ENCODE measurements at regions not wholly inside any gene's neighbourhood (a gene's known extent, or its start where the extent isn't known, plus 50 kb on each side); places are given as distances from the start of the nearest gene placed in this dataset.

DNA sequence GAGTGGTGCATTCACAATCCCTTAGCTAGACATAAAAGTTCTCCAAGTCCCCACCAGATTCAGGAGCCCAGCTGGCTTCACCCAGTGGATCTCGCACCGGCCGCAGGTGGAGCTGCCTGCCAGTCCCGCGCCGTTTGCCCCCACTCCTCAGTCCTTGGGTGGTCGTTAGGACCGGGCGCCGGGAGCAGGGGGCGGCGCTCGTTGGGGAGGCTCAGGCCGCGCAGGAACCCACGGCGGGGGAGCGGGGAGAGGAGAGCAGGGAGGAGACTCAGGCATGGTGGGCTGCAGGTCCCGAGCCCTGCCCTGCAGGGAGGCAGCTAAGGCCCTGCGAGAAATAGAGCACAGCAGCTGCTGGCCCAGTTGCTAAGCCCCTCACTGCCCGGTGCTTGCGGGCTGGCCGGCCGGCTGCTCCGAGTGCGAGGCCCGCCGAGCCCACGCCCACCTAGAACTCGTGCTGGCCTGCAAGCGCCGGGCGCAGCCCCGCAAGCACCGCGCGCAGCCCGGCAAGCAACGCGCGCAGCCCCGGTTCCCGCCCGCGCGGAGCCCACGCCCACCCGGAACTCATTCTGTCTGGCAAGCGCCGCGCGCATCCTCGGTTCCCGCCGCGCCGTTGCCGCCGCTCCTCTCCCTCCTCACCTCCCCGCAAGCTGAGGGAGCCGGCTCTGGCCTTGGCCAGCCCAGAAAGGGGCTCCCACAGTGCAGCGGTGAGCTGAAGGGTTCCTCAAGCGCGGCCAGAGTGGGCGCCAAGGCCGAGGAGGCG is 153.5 kb downstream of the SLC7A11 start (continued):
- TF ChIP-seq, protein P1, sequence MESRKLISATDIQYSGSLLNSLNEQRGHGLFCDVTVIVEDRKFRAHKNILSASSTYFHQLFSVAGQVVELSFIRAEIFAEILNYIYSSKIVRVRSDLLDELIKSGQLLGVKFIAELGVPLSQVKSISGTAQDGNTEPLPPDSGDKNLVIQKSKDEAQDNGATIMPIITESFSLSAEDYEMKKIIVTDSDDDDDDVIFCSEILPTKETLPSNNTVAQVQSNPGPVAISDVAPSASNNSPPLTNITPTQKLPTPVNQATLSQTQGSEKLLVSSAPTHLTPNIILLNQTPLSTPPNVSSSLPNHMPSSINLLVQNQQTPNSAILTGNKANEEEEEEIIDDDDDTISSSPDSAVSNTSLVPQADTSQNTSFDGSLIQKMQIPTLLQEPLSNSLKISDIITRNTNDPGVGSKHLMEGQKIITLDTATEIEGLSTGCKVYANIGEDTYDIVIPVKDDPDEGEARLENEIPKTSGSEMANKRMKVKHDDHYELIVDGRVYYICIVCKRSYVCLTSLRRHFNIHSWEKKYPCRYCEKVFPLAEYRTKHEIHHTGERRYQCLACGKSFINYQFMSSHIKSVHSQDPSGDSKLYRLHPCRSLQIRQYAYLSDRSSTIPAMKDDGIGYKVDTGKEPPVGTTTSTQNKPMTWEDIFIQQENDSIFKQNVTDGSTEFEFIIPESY (IDR thresholded peaks at IDR 0.05) = no peak
- TF ChIP-seq GABPA (IDR thresholded peaks at IDR 0.05 in 1 of 2, conservative IDR thresholded peaks at IDR 0.05 in 1 of 2) = no peak
- TF ChIP-seq RAD21 (IDR thresholded peaks at IDR 0.05) = no peak
- no peak for TF ChIP-seq SP1 (IDR thresholded peaks at IDR 0.05)
- no peak for TF ChIP-seq FOXA1 (IDR thresholded peaks at IDR 0.05)
- TF ChIP-seq HNF4G (IDR thresholded peaks at IDR 0.05) = no peak

- no peaks in the 10 kb centered on the region for H3K9me3 ChIP-seq (ENCODE audit: control insufficient read depth in 4 of 4, low read length in 3 of 4)
- H3K9ac ChIP-seq (ENCODE audit: low read depth in 1 of 2, low read length in 2 of 2) = no peak overlapping the region
- H3K4me3 ChIP-seq (ENCODE audit: low read depth in 1 of 3, low read length in 3 of 3) = no peak overlapping the region
- TF ChIP-seq RXRA (IDR thresholded peaks at IDR 0.05) (no peak), HNF4G (IDR thresholded peaks at IDR 0.05) (no peak), YY1 (IDR thresholded peaks at IDR 0.05) (no peak)
- TF ChIP-seq, protein P2, sequence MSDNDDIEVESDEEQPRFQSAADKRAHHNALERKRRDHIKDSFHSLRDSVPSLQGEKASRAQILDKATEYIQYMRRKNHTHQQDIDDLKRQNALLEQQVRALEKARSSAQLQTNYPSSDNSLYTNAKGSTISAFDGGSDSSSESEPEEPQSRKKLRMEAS (IDR thresholded peaks at IDR 0.05) = no peak
- WGBS = 89% methylated on average over 4 of the region's 4 CpGs
- H3K27ac ChIP-seq (ENCODE audit: low read depth in 1 of 2, low read length in 2 of 2) = no peak overlapping the region
- no peaks in the 10 kb centered on the region for H3K36me3 ChIP-seq (ENCODE audit: control insufficient read depth in 4 of 4, insufficient read depth in 3 of 4, low read depth in 1 of 4, low read length in 3 of 4)
- H3K4me1 ChIP-seq (ENCODE audit: control insufficient read depth in 4 of 4, insufficient read depth in 4 of 4, low read length in 3 of 4) = peaks cover 0 to 3% (median 0%) of the 10 kb centered on the region in 4 donors
- no peaks in the 10 kb centered on the region for H3K27me3 ChIP-seq (ENCODE audit: control insufficient read depth in 4 of 4, insufficient read depth in 4 of 4, low read length in 3 of 4)
- no peak for DNase-seq (ENCODE audit: low spot score)
Observed at GRCh38 chr4:138087066-138087719, 155.0 kb downstream of the SLC7A11 start.

DNA sequence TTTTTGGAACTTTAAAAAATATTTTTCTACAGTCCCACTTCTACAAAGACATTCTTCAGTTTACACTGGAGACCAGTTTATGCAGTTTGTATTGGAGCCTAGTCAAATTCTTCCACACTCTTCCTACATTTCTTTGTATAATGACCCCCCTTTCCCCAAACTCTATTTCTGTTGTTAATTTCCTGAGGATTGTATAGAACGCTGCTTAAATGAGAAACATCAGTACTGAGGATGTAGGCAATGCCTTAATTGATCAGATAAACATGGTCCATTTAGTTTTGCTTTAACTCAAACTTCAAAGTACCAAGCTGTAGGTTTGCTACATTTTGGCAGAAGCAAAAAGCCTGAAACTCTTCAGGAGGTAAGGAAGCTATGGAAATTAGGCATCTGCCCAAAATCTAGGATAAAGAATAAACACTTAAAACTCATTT is 155.5 kb downstream of the SLC7A11 start:
- Histone ChIP-seq H3K9ac (ENCODE audit: low read depth in 1 of 2, low read length in 2 of 2) (no peak overlapping the region), H3K4me3 (ENCODE audit: low read depth in 1 of 3, low read length in 3 of 3) (no peak overlapping the region), H3K36me3 (ENCODE audit: control insufficient read depth in 4 of 4, insufficient read depth in 3 of 4, low read depth in 1 of 4, low read length in 3 of 4) (no peaks in the 10 kb centered on the region), H3K27ac (ENCODE audit: low read depth in 1 of 2, low read length in 2 of 2) (no peak overlapping the region), H3K9me3 (ENCODE audit: control insufficient read depth in 4 of 4, low read length in 3 of 4) (no peaks in the 10 kb centered on the region), H3K27me3 (ENCODE audit: control insufficient read depth in 4 of 4, insufficient read depth in 4 of 4, low read length in 3 of 4) (no peaks in the 10 kb centered on the region), H3K4me1 (ENCODE audit: control insufficient read depth in 4 of 4, insufficient read depth in 4 of 4, low read length in 3 of 4) (peaks cover 0 to 3% (median 0%) of the 10 kb centered on the region in 4 donors)
- WGBS = 65% methylated on average over 1 of the region's 1 CpG
- TF ChIP-seq FOXA2 (IDR thresholded peaks at IDR 0.05) = no peak
- TF ChIP-seq HNF4A (conservative IDR thresholded peaks at IDR 0.05) = no peak
- TF ChIP-seq FOXA1 (IDR thresholded peaks at IDR 0.05) = no peak
- no peak for TF ChIP-seq CTCF (IDR thresholded peaks at IDR 0.05; ENCODE audit: low read depth, low read length, missing input control)
- no peak for DNase-seq (ENCODE audit: low spot score)

Data from liver (tissue), 8 donors.